GM12864 (cell line): ENCODE measurements at regions not wholly inside any gene's neighbourhood (a gene's known extent, or its start where the extent isn't known, plus 50 kb on each side); places are given as distances from the start of the nearest gene placed in this dataset.

Source experiments
- DNase-seq: peaks from one replicate; pipeline ENCODE4 v3.0.0-alpha.2; 2011; ENCODE audit warnings: low read depth
- H3K4me3 ChIP-seq: 2 replicates; pipeline ENCODE4 v1.5.1; 2011; ENCODE audit warnings: mild to moderate bottlenecking, low read depth, low read length, control low read depth
- CTCF ChIP-seq: IDR thresholded peaks from 2 replicates; pipeline ENCODE4 v1.5.1; 2011; ENCODE audit warnings: low read depth, mild to moderate bottlenecking, moderate library complexity, low read length, control low read depth, inconsistent platforms; ENCODE audit errors: missing control alignments

GRCh38 chr11:80196932-80197554 lies 756.2 kb upstream of the TENM4 start:
- H3K4me3 ChIP-seq = no peak overlapping the region
- DNase-seq = no peak
- TF ChIP-seq CTCF = no peak

- no peak overlapping the region for H3K4me3 ChIP-seq
- TF ChIP-seq CTCF = no peak
- DNase-seq = no peak
These were observed 755.2 kb upstream of the TENM4 start for GRCh38 chr11:80196041-80196440.

GRCh38 chr11:80194625-80195024 lies 753.8 kb upstream of the TENM4 start:
- H3K4me3 ChIP-seq = no peak overlapping the region
- no peak for TF ChIP-seq CTCF
- no peak for DNase-seq

- no peak overlapping the region for H3K4me3 ChIP-seq
- DNase-seq = no peak
- no peak for TF ChIP-seq CTCF
These were observed 753.2 kb upstream of the TENM4 start for GRCh38 chr11:80194016-80194415.

- no peak for TF ChIP-seq CTCF
- no peak overlapping the region for H3K4me3 ChIP-seq
- no peak for DNase-seq
These were observed 747.3 kb upstream of the TENM4 start for GRCh38 chr11:80188076-80188627.

GRCh38 chr11:80186692-80187091 lies 745.9 kb upstream of the TENM4 start:
- no peak overlapping the region for H3K4me3 ChIP-seq
- no peak for DNase-seq
- no peak for TF ChIP-seq CTCF

- no peak for TF ChIP-seq CTCF
- no peak overlapping the region for H3K4me3 ChIP-seq
- no peak for DNase-seq
These were observed 742.1 kb upstream of the TENM4 start for GRCh38 chr11:80182901-80183300.
